ENCODE measurements at regions not wholly inside any gene's neighbourhood (a gene's known extent, or its start where the extent isn't known, plus 50 kb on each side); places are given as distances from the start of the nearest gene placed in this dataset.

- 77 to 82% methylated on average over 5 of the region's 5 CpGs for WGBS, 2 donors
- H3K4me1 ChIP-seq (ENCODE audit: control insufficient read depth in 2 of 2, insufficient read depth in 2 of 2, low read length in 1 of 2) = no peaks in the 10 kb centered on the region
- no peaks in the 10 kb centered on the region for H3K9me3 ChIP-seq (ENCODE audit: control insufficient read depth in 2 of 2, insufficient read depth in 1 of 2, low read depth in 1 of 2, low read length in 1 of 2)
- no peaks in the 10 kb centered on the region for H3K36me3 ChIP-seq (ENCODE audit: control insufficient read depth in 2 of 2, insufficient read depth in 2 of 2, low read length in 1 of 2)
- no peak overlapping the region for H3K27ac ChIP-seq (ENCODE audit: low read depth in 2 of 2, low read length in 1 of 2)
- H3K27me3 ChIP-seq (ENCODE audit: control insufficient read depth in 1 of 2, insufficient read depth in 2 of 2, low read length in 2 of 2) = no peaks in the 10 kb centered on the region
- no peak overlapping the region for H3K4me3 ChIP-seq (ENCODE audit: low read depth in 1 of 2, low read length in 2 of 2)
These were observed 500.2 kb downstream of the FBXO15 start for GRCh38 chr18:73647391-73647790.

- Histone ChIP-seq H3K9me3 (ENCODE audit: control insufficient read depth in 2 of 2, insufficient read depth in 1 of 2, low read depth in 1 of 2, low read length in 1 of 2) (no peaks in the 10 kb centered on the region), H3K4me3 (ENCODE audit: low read depth in 1 of 2, low read length in 2 of 2) (no peak overlapping the region), H3K4me1 (ENCODE audit: control insufficient read depth in 2 of 2, insufficient read depth in 2 of 2, low read length in 1 of 2) (no peaks in the 10 kb centered on the region), H3K27me3 (ENCODE audit: control insufficient read depth in 1 of 2, insufficient read depth in 2 of 2, low read length in 2 of 2) (no peaks in the 10 kb centered on the region), H3K27ac (ENCODE audit: low read depth in 2 of 2, low read length in 1 of 2) (no peak overlapping the region), H3K36me3 (ENCODE audit: control insufficient read depth in 2 of 2, insufficient read depth in 2 of 2, low read length in 1 of 2) (no peaks in the 10 kb centered on the region)
- 43 to 46% methylated on average over 3 of the region's 3 CpGs for WGBS, 2 donors
These were observed 500.9 kb downstream of the FBXO15 start for GRCh38 chr18:73646772-73647171.

- no peaks in the 10 kb centered on the region for H3K27me3 ChIP-seq (ENCODE audit: control insufficient read depth in 1 of 2, insufficient read depth in 2 of 2, low read length in 2 of 2)
- 40 to 58% methylated on average over 4 of the region's 4 CpGs for WGBS, 2 donors
- no peak overlapping the region for H3K4me3 ChIP-seq (ENCODE audit: low read depth in 1 of 2, low read length in 2 of 2)
- H3K4me1 ChIP-seq (ENCODE audit: control insufficient read depth in 2 of 2, insufficient read depth in 2 of 2, low read length in 1 of 2) = no peaks in the 10 kb centered on the region
- H3K27ac ChIP-seq (ENCODE audit: low read depth in 2 of 2, low read length in 1 of 2) = no peak overlapping the region
- no peaks in the 10 kb centered on the region for H3K9me3 ChIP-seq (ENCODE audit: control insufficient read depth in 2 of 2, insufficient read depth in 1 of 2, low read depth in 1 of 2, low read length in 1 of 2)
- H3K36me3 ChIP-seq (ENCODE audit: control insufficient read depth in 2 of 2, insufficient read depth in 2 of 2, low read length in 1 of 2) = no peaks in the 10 kb centered on the region
These were observed 501.4 kb downstream of the FBXO15 start for GRCh38 chr18:73646196-73646595.

GRCh38 chr18:73645160-73645715, 502.4 kb downstream of the FBXO15 start:
- WGBS, 2 donors = 66 to 70% methylated on average over 2 of the region's 2 CpGs
- Histone ChIP-seq H3K36me3 (ENCODE audit: control insufficient read depth in 2 of 2, insufficient read depth in 2 of 2, low read length in 1 of 2) (no peaks in the 10 kb centered on the region), H3K27me3 (ENCODE audit: control insufficient read depth in 1 of 2, insufficient read depth in 2 of 2, low read length in 2 of 2) (no peaks in the 10 kb centered on the region), H3K9me3 (ENCODE audit: control insufficient read depth in 2 of 2, insufficient read depth in 1 of 2, low read depth in 1 of 2, low read length in 1 of 2) (no peaks in the 10 kb centered on the region), H3K4me1 (ENCODE audit: control insufficient read depth in 2 of 2, insufficient read depth in 2 of 2, low read length in 1 of 2) (no peaks in the 10 kb centered on the region), H3K4me3 (ENCODE audit: low read depth in 1 of 2, low read length in 2 of 2) (no peak overlapping the region), H3K27ac (ENCODE audit: low read depth in 2 of 2, low read length in 1 of 2) (no peak overlapping the region)

GRCh38 chr18:73639788-73640187, 507.8 kb downstream of the FBXO15 start:
- 83 to 85% methylated on average over 6 of the region's 6 CpGs for WGBS, 2 donors
- Histone ChIP-seq H3K27me3 (ENCODE audit: control insufficient read depth in 1 of 2, insufficient read depth in 2 of 2, low read length in 2 of 2) (no peaks in the 10 kb centered on the region), H3K4me3 (ENCODE audit: low read depth in 1 of 2, low read length in 2 of 2) (no peak overlapping the region), H3K36me3 (ENCODE audit: control insufficient read depth in 2 of 2, insufficient read depth in 2 of 2, low read length in 1 of 2) (no peaks in the 10 kb centered on the region), H3K4me1 (ENCODE audit: control insufficient read depth in 2 of 2, insufficient read depth in 2 of 2, low read length in 1 of 2) (no peaks in the 10 kb centered on the region), H3K9me3 (ENCODE audit: control insufficient read depth in 2 of 2, insufficient read depth in 1 of 2, low read depth in 1 of 2, low read length in 1 of 2) (no peaks in the 10 kb centered on the region), H3K27ac (ENCODE audit: low read depth in 2 of 2, low read length in 1 of 2) (no peak overlapping the region)

GRCh38 chr18:73638709-73639108, 508.9 kb downstream of the FBXO15 start:
- H3K27me3 ChIP-seq (ENCODE audit: control insufficient read depth in 1 of 2, insufficient read depth in 2 of 2, low read length in 2 of 2) = no peaks in the 10 kb centered on the region
- H3K9me3 ChIP-seq (ENCODE audit: control insufficient read depth in 2 of 2, insufficient read depth in 1 of 2, low read depth in 1 of 2, low read length in 1 of 2) = no peaks in the 10 kb centered on the region
- no peak overlapping the region for H3K4me3 ChIP-seq (ENCODE audit: low read depth in 1 of 2, low read length in 2 of 2)
- H3K4me1 ChIP-seq (ENCODE audit: control insufficient read depth in 2 of 2, insufficient read depth in 2 of 2, low read length in 1 of 2) = no peaks in the 10 kb centered on the region
- H3K36me3 ChIP-seq (ENCODE audit: control insufficient read depth in 2 of 2, insufficient read depth in 2 of 2, low read length in 1 of 2) = no peaks in the 10 kb centered on the region
- no peak overlapping the region for H3K27ac ChIP-seq (ENCODE audit: low read depth in 2 of 2, low read length in 1 of 2)

- H3K9me3 ChIP-seq (ENCODE audit: control insufficient read depth in 2 of 2, insufficient read depth in 1 of 2, low read depth in 1 of 2, low read length in 1 of 2) = no peaks in the 10 kb centered on the region
- no peaks in the 10 kb centered on the region for H3K4me1 ChIP-seq (ENCODE audit: control insufficient read depth in 2 of 2, insufficient read depth in 2 of 2, low read length in 1 of 2)
- H3K27me3 ChIP-seq (ENCODE audit: control insufficient read depth in 1 of 2, insufficient read depth in 2 of 2, low read length in 2 of 2) = no peaks in the 10 kb centered on the region
- WGBS, 2 donors = 46 to 58% methylated on average over 2 of the region's 2 CpGs
- no peaks in the 10 kb centered on the region for H3K36me3 ChIP-seq (ENCODE audit: control insufficient read depth in 2 of 2, insufficient read depth in 2 of 2, low read length in 1 of 2)
- no peak overlapping the region for H3K27ac ChIP-seq (ENCODE audit: low read depth in 2 of 2, low read length in 1 of 2)
- no peak overlapping the region for H3K4me3 ChIP-seq (ENCODE audit: low read depth in 1 of 2, low read length in 2 of 2)
These were observed 511.3 kb downstream of the FBXO15 start for GRCh38 chr18:73636355-73636754.

GRCh38 chr18:73626859-73627258, 520.8 kb downstream of the FBXO15 start:
- 67 to 71% methylated on average over 2 of the region's 2 CpGs for WGBS, 2 donors
- Histone ChIP-seq H3K36me3 (ENCODE audit: control insufficient read depth in 2 of 2, insufficient read depth in 2 of 2, low read length in 1 of 2) (no peaks in the 10 kb centered on the region), H3K4me1 (ENCODE audit: control insufficient read depth in 2 of 2, insufficient read depth in 2 of 2, low read length in 1 of 2) (no peaks in the 10 kb centered on the region)

GRCh38 chr18:73626221-73626620, 521.4 kb downstream of the FBXO15 start:
- Histone ChIP-seq H3K4me1 (ENCODE audit: control insufficient read depth in 2 of 2, insufficient read depth in 2 of 2, low read length in 1 of 2) (no peaks in the 10 kb centered on the region), H3K27me3 (ENCODE audit: control insufficient read depth in 1 of 2, insufficient read depth in 2 of 2, low read length in 2 of 2) (no peaks in the 10 kb centered on the region), H3K36me3 (ENCODE audit: control insufficient read depth in 2 of 2, insufficient read depth in 2 of 2, low read length in 1 of 2) (no peaks in the 10 kb centered on the region), H3K9me3 (ENCODE audit: control insufficient read depth in 2 of 2, insufficient read depth in 1 of 2, low read depth in 1 of 2, low read length in 1 of 2) (no peaks in the 10 kb centered on the region), H3K4me3 (ENCODE audit: low read depth in 1 of 2, low read length in 2 of 2) (no peak overlapping the region), H3K27ac (ENCODE audit: low read depth in 2 of 2, low read length in 1 of 2) (no peak overlapping the region)
- WGBS, 2 donors = 67 to 75% methylated on average over 2 of the region's 2 CpGs

More at GRCh38 chr18:73626859-73627258, 520.8 kb downstream of the FBXO15 start:
- Histone ChIP-seq H3K27ac (ENCODE audit: low read depth in 2 of 2, low read length in 1 of 2) (no peak overlapping the region), H3K9me3 (ENCODE audit: control insufficient read depth in 2 of 2, insufficient read depth in 1 of 2, low read depth in 1 of 2, low read length in 1 of 2) (no peaks in the 10 kb centered on the region), H3K27me3 (ENCODE audit: control insufficient read depth in 1 of 2, insufficient read depth in 2 of 2, low read length in 2 of 2) (no peaks in the 10 kb centered on the region), H3K4me3 (ENCODE audit: low read depth in 1 of 2, low read length in 2 of 2) (no peak overlapping the region)

- H3K4me1 ChIP-seq (ENCODE audit: control insufficient read depth in 2 of 2, insufficient read depth in 2 of 2, low read length in 1 of 2) = no peaks in the 10 kb centered on the region
- no peak overlapping the region for H3K4me3 ChIP-seq (ENCODE audit: low read depth in 1 of 2, low read length in 2 of 2)
- no peak overlapping the region for H3K27ac ChIP-seq (ENCODE audit: low read depth in 2 of 2, low read length in 1 of 2)
- no peaks in the 10 kb centered on the region for H3K36me3 ChIP-seq (ENCODE audit: control insufficient read depth in 2 of 2, insufficient read depth in 2 of 2, low read length in 1 of 2)
- 85% methylated on average over 1 of the region's 1 CpG for WGBS, 2 donors
- no peaks in the 10 kb centered on the region for H3K27me3 ChIP-seq (ENCODE audit: control insufficient read depth in 1 of 2, insufficient read depth in 2 of 2, low read length in 2 of 2)
- H3K9me3 ChIP-seq (ENCODE audit: control insufficient read depth in 2 of 2, insufficient read depth in 1 of 2, low read depth in 1 of 2, low read length in 1 of 2) = no peaks in the 10 kb centered on the region
These were observed 526.5 kb downstream of the FBXO15 start for GRCh38 chr18:73621091-73621490.
